ENCODE measurements at regions not wholly inside any gene's neighbourhood (a gene's known extent, or its start where the extent isn't known, plus 50 kb on each side); places are given as distances from the start of the nearest gene placed in this dataset.

- DNase-seq = peak; percentile 2
Observed at GRCh38 chr9:78756813-78757510, 460.0 kb downstream of the PSAT1 start.

- no peak for DNase-seq
Observed at GRCh38 chr9:78763424-78763823, 466.5 kb downstream of the PSAT1 start.

- DNase-seq = no peak
Observed at GRCh38 chr9:78765861-78766260, 468.9 kb downstream of the PSAT1 start.

- no peak for DNase-seq
Observed at GRCh38 chr9:78767490-78767889, 470.6 kb downstream of the PSAT1 start.

- peak; percentile 10 for DNase-seq
Observed at GRCh38 chr9:78769690-78770089, 472.8 kb downstream of the PSAT1 start.

- DNase-seq = no peak
Observed at GRCh38 chr9:78775211-78775610, 478.3 kb downstream of the PSAT1 start.

- DNase-seq = peak; percentile 19
Observed at GRCh38 chr9:78775696-78776295, 478.9 kb downstream of the PSAT1 start.

GRCh38 chr9:78777747-78778146, 480.8 kb downstream of the PSAT1 start:
- DNase-seq = no peak

- no peak for DNase-seq
Observed at GRCh38 chr9:78778318-78778717, 481.4 kb downstream of the PSAT1 start.

GRCh38 chr9:78778861-78779374, 482.0 kb downstream of the PSAT1 start:
- DNase-seq = no peak

- no peak for DNase-seq
Observed at GRCh38 chr9:78781681-78782080, 484.8 kb downstream of the PSAT1 start.

GRCh38 chr9:78782234-78782633, 485.3 kb downstream of the PSAT1 start:
- DNase-seq = no peak

- no peak for DNase-seq
Observed at GRCh38 chr9:78782858-78783257, 485.9 kb downstream of the PSAT1 start.

- DNase-seq = peak; percentile 9
Observed at GRCh38 chr9:78783743-78784142, 486.8 kb downstream of the PSAT1 start.

GRCh38 chr9:78786794-78787193, 489.9 kb downstream of the PSAT1 start:
- DNase-seq = no peak

GRCh38 chr9:78788101-78788500, 491.2 kb downstream of the PSAT1 start:
- no peak for DNase-seq

GRCh38 chr9:78791779-78792178, 494.9 kb downstream of the PSAT1 start:
- no peak for DNase-seq

GRCh38 chr9:78792745-78793144, 495.8 kb downstream of the PSAT1 start:
- DNase-seq = no peak

GRCh38 chr9:78805771-78806170, 508.8 kb downstream of the PSAT1 start:
- DNase-seq = no peak

GRCh38 chr9:78806492-78807160, 509.7 kb downstream of the PSAT1 start:
- DNase-seq = no peak

- no peak for DNase-seq
Observed at GRCh38 chr9:78807286-78807685, 510.4 kb downstream of the PSAT1 start.

GRCh38 chr9:78808048-78808447, 511.1 kb downstream of the PSAT1 start:
- no peak for DNase-seq

- no peak for DNase-seq
Observed at GRCh38 chr9:78811622-78812276, 514.8 kb downstream of the PSAT1 start.

GRCh38 chr9:78812665-78813064, 515.7 kb downstream of the PSAT1 start:
- no peak for DNase-seq

Measured in inflammatory macrophage treated with lipopolysaccharide for 4 hours (primary cell).